ENCODE measurements at regions not wholly inside any gene's neighbourhood (a gene's known extent, or its start where the extent isn't known, plus 50 kb on each side); places are given as distances from the start of the nearest gene placed in this dataset.

DNA sequence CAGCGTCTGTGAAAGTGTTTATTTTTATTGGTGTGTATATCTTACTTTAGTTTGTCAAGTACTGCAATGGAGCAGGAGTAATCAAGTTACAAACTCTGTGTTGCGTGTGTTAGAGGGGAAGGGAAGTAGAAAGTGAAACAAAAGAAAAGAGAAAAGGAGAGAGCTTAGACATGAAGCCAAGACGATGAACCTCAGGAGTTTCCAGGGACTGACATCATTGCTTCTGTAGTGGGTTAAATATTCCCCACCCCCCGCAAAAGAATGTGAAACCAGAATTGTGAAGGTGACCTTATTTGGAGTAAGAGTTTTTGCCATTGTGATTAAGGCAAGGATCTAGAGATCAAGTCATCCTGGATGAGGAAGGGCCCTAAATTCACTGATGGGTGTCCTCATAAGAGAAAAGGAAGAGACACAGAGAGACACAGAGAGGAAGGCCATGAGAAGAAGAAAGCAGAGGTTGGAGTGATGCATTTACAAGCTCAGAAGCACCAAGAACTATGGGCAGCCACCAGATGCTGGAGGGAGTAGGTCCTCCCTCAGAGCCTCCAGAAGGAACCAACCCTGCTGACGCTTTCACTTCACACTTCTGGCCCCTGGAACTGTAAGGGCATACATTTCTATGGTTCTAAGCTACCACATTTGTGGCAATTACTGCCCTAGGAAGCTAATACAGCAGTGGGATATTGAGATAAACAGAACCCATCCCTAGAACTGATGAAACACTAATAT, 173.6 kb upstream of the SFRP2 start:
- Histone ChIP-seq H3K36me3 (ENCODE audit: control insufficient read depth, insufficient read depth, low read length) (no peaks in the 10 kb centered on the region), H3K4me3 (ENCODE audit: low read depth, low read length) (no peak overlapping the region), H3K27me3 (ENCODE audit: control insufficient read depth, insufficient read depth, low read length) (no peaks in the 10 kb centered on the region)
- FAIRE-seq, result no peak
- DNase-seq (ENCODE audit: low read depth), result no peak
- TF ChIP-seq, protein P1, sequence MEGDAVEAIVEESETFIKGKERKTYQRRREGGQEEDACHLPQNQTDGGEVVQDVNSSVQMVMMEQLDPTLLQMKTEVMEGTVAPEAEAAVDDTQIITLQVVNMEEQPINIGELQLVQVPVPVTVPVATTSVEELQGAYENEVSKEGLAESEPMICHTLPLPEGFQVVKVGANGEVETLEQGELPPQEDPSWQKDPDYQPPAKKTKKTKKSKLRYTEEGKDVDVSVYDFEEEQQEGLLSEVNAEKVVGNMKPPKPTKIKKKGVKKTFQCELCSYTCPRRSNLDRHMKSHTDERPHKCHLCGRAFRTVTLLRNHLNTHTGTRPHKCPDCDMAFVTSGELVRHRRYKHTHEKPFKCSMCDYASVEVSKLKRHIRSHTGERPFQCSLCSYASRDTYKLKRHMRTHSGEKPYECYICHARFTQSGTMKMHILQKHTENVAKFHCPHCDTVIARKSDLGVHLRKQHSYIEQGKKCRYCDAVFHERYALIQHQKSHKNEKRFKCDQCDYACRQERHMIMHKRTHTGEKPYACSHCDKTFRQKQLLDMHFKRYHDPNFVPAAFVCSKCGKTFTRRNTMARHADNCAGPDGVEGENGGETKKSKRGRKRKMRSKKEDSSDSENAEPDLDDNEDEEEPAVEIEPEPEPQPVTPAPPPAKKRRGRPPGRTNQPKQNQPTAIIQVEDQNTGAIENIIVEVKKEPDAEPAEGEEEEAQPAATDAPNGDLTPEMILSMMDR (IDR thresholded peaks at IDR 0.05; ENCODE audit: insufficient read depth, low read length, severe bottlenecking), result no peak

DNA sequence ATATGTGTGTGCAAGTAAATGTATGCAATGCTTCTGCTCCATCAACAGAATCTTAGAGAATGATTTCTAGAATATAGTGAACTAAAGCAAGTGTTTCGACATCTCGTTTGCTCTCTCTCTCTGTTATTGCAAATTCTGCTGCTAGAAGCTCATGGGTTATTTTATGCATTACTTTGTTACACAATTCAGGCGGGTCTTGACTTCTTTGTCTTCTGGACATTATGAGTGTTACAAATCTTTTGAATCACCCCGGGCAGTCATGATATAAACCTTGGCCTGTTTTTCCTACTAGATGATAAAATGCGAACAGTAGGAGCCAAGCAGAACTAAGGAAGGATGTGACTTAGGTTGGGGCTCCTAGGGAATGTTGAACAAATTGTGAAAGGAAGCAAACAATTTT, 166.4 kb upstream of the SFRP2 start:
- FAIRE-seq (no peak), DNase-seq (ENCODE audit: low read depth) (no peak)
- H3K27me3 ChIP-seq (ENCODE audit: control insufficient read depth, insufficient read depth, low read length), result no peaks in the 10 kb centered on the region
- TF ChIP-seq, protein P1 (IDR thresholded peaks at IDR 0.05; ENCODE audit: insufficient read depth, low read length, severe bottlenecking), result no peak
- no peak overlapping the region for H3K4me3 ChIP-seq (ENCODE audit: low read depth, low read length)
- no peaks in the 10 kb centered on the region for H3K36me3 ChIP-seq (ENCODE audit: control insufficient read depth, insufficient read depth, low read length)

DNA sequence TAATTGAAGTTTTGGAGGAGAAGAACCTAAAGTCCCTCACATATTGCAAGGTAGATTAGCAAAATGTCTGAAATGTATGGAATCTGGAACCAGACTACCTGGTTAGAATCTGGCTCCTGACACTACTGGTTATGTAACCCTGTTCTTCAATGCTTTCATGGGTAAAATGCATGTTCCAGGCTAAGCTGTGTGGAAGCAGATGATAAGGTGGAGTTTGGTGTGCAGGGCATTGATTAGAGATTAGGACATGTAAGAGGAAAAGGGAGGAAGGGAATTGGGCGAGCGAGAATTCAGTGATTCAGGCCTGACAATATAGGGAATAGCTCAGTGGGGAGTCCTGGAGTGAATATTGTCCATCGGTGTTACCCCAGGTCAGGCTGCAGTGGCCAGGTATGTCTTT, 165.8 kb upstream of the SFRP2 start:
- no peak overlapping the region for H3K4me3 ChIP-seq (ENCODE audit: low read depth, low read length)
- no peak for DNase-seq (ENCODE audit: low read depth)
- TF ChIP-seq, protein P1 (IDR thresholded peaks at IDR 0.05; ENCODE audit: insufficient read depth, low read length, severe bottlenecking), result no peak
- no peaks in the 10 kb centered on the region for H3K27me3 ChIP-seq (ENCODE audit: control insufficient read depth, insufficient read depth, low read length)
- H3K36me3 ChIP-seq (ENCODE audit: control insufficient read depth, insufficient read depth, low read length), result no peaks in the 10 kb centered on the region
- no peak for FAIRE-seq

DNA sequence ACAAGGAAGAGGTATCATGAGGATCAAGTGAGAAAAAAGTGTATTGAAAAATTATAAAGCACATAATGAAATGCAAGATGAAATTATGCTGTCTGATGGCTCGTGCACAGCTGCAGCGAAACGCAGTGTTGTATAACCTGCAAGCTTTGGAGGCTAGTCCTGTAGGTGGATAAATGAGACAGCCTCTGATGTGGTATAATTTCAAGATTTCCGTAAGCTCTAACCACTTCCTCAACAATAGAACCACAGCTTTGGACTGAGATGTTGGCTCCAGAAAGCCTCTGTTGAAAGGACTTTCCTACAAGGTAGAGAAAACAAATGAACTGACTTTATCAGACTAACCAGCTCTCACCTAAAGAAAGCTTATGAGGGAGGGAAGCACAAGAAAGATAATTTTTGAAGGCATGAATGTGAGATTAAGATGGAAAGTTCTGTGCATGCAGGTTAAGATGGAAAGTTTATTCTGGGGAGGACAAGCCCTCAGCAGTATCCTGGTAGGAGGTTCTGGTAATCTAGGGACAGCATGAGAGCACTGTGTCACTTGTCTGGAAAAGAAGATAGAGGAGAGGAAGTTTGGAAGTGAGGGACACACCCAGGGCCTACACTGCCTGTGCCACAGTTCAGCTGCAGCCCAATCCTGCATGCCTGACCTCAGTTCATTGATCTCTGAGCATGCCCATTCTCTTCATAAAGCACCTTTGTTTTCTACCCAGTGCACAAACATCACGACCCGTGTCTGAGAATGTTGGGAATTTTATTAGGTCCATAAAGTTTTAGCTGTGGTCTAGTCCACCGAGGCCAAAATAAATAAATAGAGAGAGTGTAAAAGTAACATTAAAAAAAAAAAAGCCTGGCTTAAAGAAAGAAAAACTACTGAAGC, 161.5 kb upstream of the SFRP2 start:
- H3K36me3 ChIP-seq (ENCODE audit: control insufficient read depth, insufficient read depth, low read length), result no peaks in the 10 kb centered on the region
- no peak for DNase-seq (ENCODE audit: low read depth)
- H3K27me3 ChIP-seq (ENCODE audit: control insufficient read depth, insufficient read depth, low read length), result no peaks in the 10 kb centered on the region
- H3K4me3 ChIP-seq (ENCODE audit: low read depth, low read length), result no peak overlapping the region
- FAIRE-seq, result no peak
- TF ChIP-seq, protein P1 (IDR thresholded peaks at IDR 0.05; ENCODE audit: insufficient read depth, low read length, severe bottlenecking), result no peak

DNA sequence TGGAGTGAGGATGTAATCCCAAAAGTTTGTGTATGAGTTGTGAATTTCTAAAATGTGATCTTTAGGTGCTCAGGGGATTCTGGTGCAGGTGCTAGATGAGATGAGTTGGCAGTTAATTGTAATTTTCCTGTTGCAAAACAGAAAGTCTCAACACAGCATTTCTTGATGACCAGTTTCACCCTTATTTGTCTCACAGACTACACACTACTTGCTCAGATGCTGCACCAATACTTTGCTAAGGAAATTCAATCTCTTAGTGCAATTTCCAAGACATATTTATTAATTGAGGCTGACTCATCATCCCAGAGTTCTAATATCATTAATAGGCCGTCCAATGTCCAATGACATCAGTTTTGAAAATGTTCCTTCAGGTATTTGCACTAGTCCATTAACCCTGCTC, 159.2 kb upstream of the SFRP2 start:
- H3K4me3 ChIP-seq (ENCODE audit: low read depth, low read length), result no peak overlapping the region
- DNase-seq (ENCODE audit: low read depth) (no peak), FAIRE-seq (no peak)
- TF ChIP-seq, protein P1 (IDR thresholded peaks at IDR 0.05; ENCODE audit: insufficient read depth, low read length, severe bottlenecking), result no peak
- no peaks in the 10 kb centered on the region for H3K27me3 ChIP-seq (ENCODE audit: control insufficient read depth, insufficient read depth, low read length)
- H3K36me3 ChIP-seq (ENCODE audit: control insufficient read depth, insufficient read depth, low read length), result no peaks in the 10 kb centered on the region
